A549 (cell line): ENCODE measurements at regions not wholly inside any gene's neighbourhood (a gene's known extent, or its start where the extent isn't known, plus 50 kb on each side); places are given as distances from the start of the nearest gene placed in this dataset.

Experiments
- ATAC-seq, 2 experiments: fragments of 200-7000 bp in 1 of 2; fragments of >200 bp in 1 of 2; cut with Nextera tagmentation in 1 of 2; cut with Tn5 transposase in 1 of 2; 3 replicates each; pipeline versions ENCODE4 v1.8.0 to v1.9.1; 2018 to 2020; ENCODE audit warnings: mild to moderate bottlenecking in 1 of 2, moderate library complexity in 1 of 2
- CTCF ChIA-PET: fragments of 300-600 bp; sonication (Branson Sonifier 250); formaldehyde crosslinking; extraction: SDS; loops from one replicate; lab custom pipeline; 2021; ENCODE audit warnings: antibody characterized with exemption, inconsistent platforms; lab: Yijun Ruan, JAX
- POLR2A ChIA-PET: fragments of 350-600 bp; formaldehyde crosslinking; extraction: SDS; loops from one replicate; lab custom pipeline; 2021; ENCODE audit warnings: antibody characterized with exemption, inconsistent platforms; lab: Yijun Ruan, JAX
- DNase-seq, 2 experiments: peaks; one replicate each; pipeline versions ENCODE4 v3.0.0 to v3.0.0-alpha.2; 2011 to 2016; ENCODE audit warnings: low read depth in 1 of 2, low spot score in 1 of 2
- FAIRE-seq: peaks from 2 replicates; lab custom pipeline; 2011; peaks lifted over from hg19 to GRCh38; lab: Jason Lieb, UNC
- H3K27ac ChIP-seq, 2 experiments: fragments of >200 bp; sonication (Bioruptor Twin); formaldehyde crosslinking; 3 replicates each; pipeline ENCODE4 v1.5.1; 2016 to 2017
- H3K4me1 ChIP-seq: fragments of >200 bp; sonication (Bioruptor Twin); formaldehyde crosslinking; 3 replicates; pipeline ENCODE4 v1.6.1; 2016
- H3K4me2 ChIP-seq: fragments of >200 bp; sonication (Bioruptor Twin); formaldehyde crosslinking; 3 replicates; pipeline ENCODE4 v1.6.1; 2016
- H3K4me3 ChIP-seq: fragments of >200 bp; sonication (Bioruptor Twin); formaldehyde crosslinking; 3 replicates; pipeline ENCODE4 v1.5.1; 2016
- H3K9me3 ChIP-seq: fragments of >200 bp; sonication (Bioruptor Twin); formaldehyde crosslinking; 3 replicates; pipeline ENCODE4 v1.6.1; 2016
- BHLHE40 ChIP-seq: IDR thresholded peaks from 2 replicates; pipeline ENCODE4 v1.6.1; 2012; ENCODE audit warnings: low read depth, low read length, inconsistent platforms
- CEBPB ChIP-seq, 2 experiments: fragments of >200 bp in 1 of 2; sonication (Bioruptor Twin) in 1 of 2; formaldehyde crosslinking in 1 of 2; IDR thresholded peaks; 2 replicates each; pipeline ENCODE4 v1.6.1; 2012 to 2016
- CHD4 ChIP-seq: fragments of 200-600 bp; sonication (generic); IDR thresholded peaks from 2 replicates; pipeline ENCODE4 v1.6.1; 2016; ENCODE audit warnings: antibody characterized with exemption, mild to moderate bottlenecking, borderline replicate concordance
- EHMT2 ChIP-seq: fragments of 200-600 bp; sonication (generic); IDR thresholded peaks from 2 replicates; pipeline ENCODE4 v1.6.1; 2016; ENCODE audit warnings: antibody characterized with exemption, low read depth, mild to moderate bottlenecking, moderate library complexity
- EP300 ChIP-seq, 2 experiments: fragments of >200 bp; sonication (Bioruptor Twin); formaldehyde crosslinking; IDR thresholded peaks; 2 replicates in 1 of 2; 3 replicates in 1 of 2; pipeline ENCODE4 v1.6.1; 2016 to 2017
- ESRRA ChIP-seq: fragments of 150-350 bp; IDR thresholded peaks from 2 replicates; pipeline ENCODE4 v1.6.1; 2014; ENCODE audit warnings: mild to moderate bottlenecking, low read length, borderline replicate concordance
- GATA3 ChIP-seq: IDR thresholded peaks from 2 replicates; pipeline ENCODE4 v1.6.1; 2012; ENCODE audit warnings: borderline replicate concordance
- HOXA7 ChIP-seq: fragments of 250-450 bp; sonication (Bioruptor Pico); IDR thresholded peaks from 2 replicates; pipeline ENCODE4 v1.5.0; 2020; ENCODE audit warnings: mild to moderate bottlenecking, moderate library complexity
- HOXB13 ChIP-seq: fragments of 250-450 bp; sonication (Bioruptor Pico); IDR thresholded peaks from 2 replicates; pipeline ENCODE4 v1.5.0; 2020; ENCODE audit warnings: low read depth, mild to moderate bottlenecking, moderate library complexity
- HOXB5 ChIP-seq: fragments of 250-450 bp; sonication (Bioruptor Pico); IDR thresholded peaks from 2 replicates; pipeline ENCODE4 v1.5.0; 2020; ENCODE audit warnings: mild to moderate bottlenecking, moderate library complexity
- JUNB ChIP-seq: fragments of >200 bp; sonication (Bioruptor Twin); formaldehyde crosslinking; IDR thresholded peaks from 2 replicates; pipeline ENCODE4 v1.6.1; 2016
- KDM1A ChIP-seq: fragments of 200-600 bp; sonication (generic); IDR thresholded peaks from 2 replicates; pipeline ENCODE4 v1.6.1; 2016; ENCODE audit warnings: low read depth, mild to moderate bottlenecking
- KDM5A ChIP-seq: fragments of 200-600 bp; sonication (generic); IDR thresholded peaks from 2 replicates; pipeline ENCODE4 v1.6.1; 2016; ENCODE audit warnings: antibody characterized with exemption, mild to moderate bottlenecking
- MAZ ChIP-seq: fragments of 150-350 bp; IDR thresholded peaks from 2 replicates; pipeline ENCODE4 v1.6.1; 2014; ENCODE audit warnings: antibody characterized with exemption, low read depth, low read length, borderline replicate concordance
- NR3C1 ChIP-seq: fragments of >200 bp; sonication (Bioruptor Twin); formaldehyde crosslinking; IDR thresholded peaks from 3 replicates; pipeline ENCODE4 v1.6.1; 2017
- PHF8 ChIP-seq: fragments of 200-600 bp; sonication (generic); IDR thresholded peaks from 2 replicates; pipeline ENCODE4 v1.6.1; 2016; ENCODE audit warnings: low read depth, mild to moderate bottlenecking, antibody characterized with exemption, moderate library complexity, borderline replicate concordance
- POLR2A ChIP-seq: IDR thresholded peaks from 2 replicates; pipeline ENCODE4 v1.6.1; 2012; ENCODE audit warnings: mild to moderate bottlenecking, low read length
- RCOR1 ChIP-seq: fragments of 150-350 bp; IDR thresholded peaks from 2 replicates; pipeline ENCODE4 v1.6.1; 2014; ENCODE audit warnings: antibody characterized with exemption, low read length, low read depth
- RFX5 ChIP-seq: fragments of 450-650 bp; IDR thresholded peaks from 2 replicates; pipeline ENCODE4 v1.7.1; 2014; ENCODE audit warnings: antibody characterized with exemption, mild to moderate bottlenecking, moderate library complexity
- RNF2 ChIP-seq: fragments of 200-600 bp; sonication (generic); IDR thresholded peaks from 2 replicates; pipeline ENCODE4 v1.6.1; 2016; ENCODE audit warnings: low read depth, mild to moderate bottlenecking, antibody characterized with exemption, moderate library complexity, borderline replicate concordance
- SREBF2 ChIP-seq: fragments of 450-650 bp; IDR thresholded peaks from 2 replicates; pipeline ENCODE4 v1.6.1; 2014; ENCODE audit warnings: mild to moderate bottlenecking, moderate library complexity
- ZSCAN20 ChIP-seq: fragments of 250-450 bp; sonication (Bioruptor Pico); IDR thresholded peaks from 2 replicates; pipeline ENCODE4 v1.8.0; 2022; ENCODE audit warnings: mild to moderate bottlenecking, moderate library complexity
- WGBS: methylation state at CpG from one replicate; pipeline ENCODE4 v1.1.6; 2017; ENCODE audit errors: missing lambda C conversion rate; 5-methylcytosine and 5-hydroxymethylcytosine counted together
- TF ChIP-seq, protein P1 (sequence below): fragments of 450-650 bp; IDR thresholded peaks from 2 replicates; pipeline ENCODE4 v1.6.1; 2014; ENCODE audit warnings: antibody characterized with exemption
- TF ChIP-seq, protein P2 (sequence below): fragments of 250-450 bp; sonication (Bioruptor Pico); IDR thresholded peaks from 2 replicates; pipeline ENCODE4 v1.5.0; 2021; ENCODE audit warnings: mild to moderate bottlenecking, moderate library complexity, borderline replicate concordance
- TF ChIP-seq, protein P3 (sequence below): fragments of 150-350 bp; IDR thresholded peaks from 2 replicates; pipeline ENCODE4 v1.6.1; 2014; ENCODE audit warnings: low read depth, mild to moderate bottlenecking, low read length
- TF ChIP-seq, protein P4 (sequence below): fragments of >200 bp; sonication (Bioruptor Twin); formaldehyde crosslinking; IDR thresholded peaks from 3 replicates; pipeline ENCODE4 v1.5.1; 2016
- TF ChIP-seq, protein P5 (sequence below): fragments of 250-450 bp; sonication (Bioruptor Pico); IDR thresholded peaks from 2 replicates; pipeline ENCODE4 v1.5.0; 2020; ENCODE audit warnings: low read depth, mild to moderate bottlenecking, moderate library complexity

DNA sequence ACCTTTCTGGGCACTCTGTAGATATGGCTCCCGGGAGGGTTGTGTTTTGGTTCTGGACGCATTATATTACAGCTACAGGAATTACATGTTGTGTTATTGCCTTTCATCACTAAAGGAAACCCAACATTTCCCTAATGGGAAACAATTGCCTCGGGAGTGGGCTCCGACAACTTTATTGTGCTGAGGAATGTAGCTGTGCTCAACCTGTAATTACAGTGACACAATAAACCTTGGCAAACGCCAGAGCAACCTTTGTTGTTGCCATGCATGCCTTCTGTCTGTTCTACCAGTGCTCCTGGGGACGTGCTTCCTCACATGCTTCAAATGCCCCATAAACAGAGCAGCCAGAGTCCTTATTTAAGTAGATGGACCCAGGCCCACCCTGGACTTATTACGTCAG is 182.4 kb downstream of the DIRAS2 start:
- no peak overlapping the region for H3K4me3 ChIP-seq
- H3K27ac ChIP-seq: no peak overlapping the region
- POLR2A ChIA-PET: no interaction called here
- CTCF ChIA-PET: interaction anchor here (1.2 kb wide), 1 partner anchor 10 kb away, joined by 4 read pairs; no protein-coding TSS in a partner anchor
- DNase-seq: no peak
- TF ChIP-seq BHLHE40 (no peak), ZSCAN20 (CRISPR knock-in tag) (no peak), ESRRA (no peak), HOXB13 (CRISPR knock-in tag) (no peak), JUNB (no peak), GATA3 (no peak), SREBF2 (no peak), PHF8 (no peak), MAZ (no peak), POLR2A (no peak), RCOR1 (no peak)
- TF ChIP-seq, protein P1, sequence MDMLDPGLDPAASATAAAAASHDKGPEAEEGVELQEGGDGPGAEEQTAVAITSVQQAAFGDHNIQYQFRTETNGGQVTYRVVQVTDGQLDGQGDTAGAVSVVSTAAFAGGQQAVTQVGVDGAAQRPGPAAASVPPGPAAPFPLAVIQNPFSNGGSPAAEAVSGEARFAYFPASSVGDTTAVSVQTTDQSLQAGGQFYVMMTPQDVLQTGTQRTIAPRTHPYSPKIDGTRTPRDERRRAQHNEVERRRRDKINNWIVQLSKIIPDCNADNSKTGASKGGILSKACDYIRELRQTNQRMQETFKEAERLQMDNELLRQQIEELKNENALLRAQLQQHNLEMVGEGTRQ: no peak
- TF ChIP-seq, protein P2, sequence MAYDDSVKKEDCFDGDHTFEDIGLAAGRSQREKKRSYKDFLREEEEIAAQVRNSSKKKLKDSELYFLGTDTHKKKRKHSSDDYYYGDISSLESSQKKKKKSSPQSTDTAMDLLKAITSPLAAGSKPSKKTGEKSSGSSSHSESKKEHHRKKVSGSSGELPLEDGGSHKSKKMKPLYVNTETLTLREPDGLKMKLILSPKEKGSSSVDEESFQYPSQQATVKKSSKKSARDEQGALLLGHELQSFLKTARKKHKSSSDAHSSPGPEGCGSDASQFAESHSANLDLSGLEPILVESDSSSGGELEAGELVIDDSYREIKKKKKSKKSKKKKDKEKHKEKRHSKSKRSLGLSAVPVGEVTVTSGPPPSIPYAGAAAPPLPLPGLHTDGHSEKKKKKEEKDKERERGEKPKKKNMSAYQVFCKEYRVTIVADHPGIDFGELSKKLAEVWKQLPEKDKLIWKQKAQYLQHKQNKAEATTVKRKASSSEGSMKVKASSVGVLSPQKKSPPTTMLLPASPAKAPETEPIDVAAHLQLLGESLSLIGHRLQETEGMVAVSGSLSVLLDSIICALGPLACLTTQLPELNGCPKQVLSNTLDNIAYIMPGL (CRISPR knock-in tag): no peak
- TF ChIP-seq, protein P3, sequence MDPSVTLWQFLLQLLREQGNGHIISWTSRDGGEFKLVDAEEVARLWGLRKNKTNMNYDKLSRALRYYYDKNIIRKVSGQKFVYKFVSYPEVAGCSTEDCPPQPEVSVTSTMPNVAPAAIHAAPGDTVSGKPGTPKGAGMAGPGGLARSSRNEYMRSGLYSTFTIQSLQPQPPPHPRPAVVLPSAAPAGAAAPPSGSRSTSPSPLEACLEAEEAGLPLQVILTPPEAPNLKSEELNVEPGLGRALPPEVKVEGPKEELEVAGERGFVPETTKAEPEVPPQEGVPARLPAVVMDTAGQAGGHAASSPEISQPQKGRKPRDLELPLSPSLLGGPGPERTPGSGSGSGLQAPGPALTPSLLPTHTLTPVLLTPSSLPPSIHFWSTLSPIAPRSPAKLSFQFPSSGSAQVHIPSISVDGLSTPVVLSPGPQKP: no peak
- TF ChIP-seq, protein P4, sequence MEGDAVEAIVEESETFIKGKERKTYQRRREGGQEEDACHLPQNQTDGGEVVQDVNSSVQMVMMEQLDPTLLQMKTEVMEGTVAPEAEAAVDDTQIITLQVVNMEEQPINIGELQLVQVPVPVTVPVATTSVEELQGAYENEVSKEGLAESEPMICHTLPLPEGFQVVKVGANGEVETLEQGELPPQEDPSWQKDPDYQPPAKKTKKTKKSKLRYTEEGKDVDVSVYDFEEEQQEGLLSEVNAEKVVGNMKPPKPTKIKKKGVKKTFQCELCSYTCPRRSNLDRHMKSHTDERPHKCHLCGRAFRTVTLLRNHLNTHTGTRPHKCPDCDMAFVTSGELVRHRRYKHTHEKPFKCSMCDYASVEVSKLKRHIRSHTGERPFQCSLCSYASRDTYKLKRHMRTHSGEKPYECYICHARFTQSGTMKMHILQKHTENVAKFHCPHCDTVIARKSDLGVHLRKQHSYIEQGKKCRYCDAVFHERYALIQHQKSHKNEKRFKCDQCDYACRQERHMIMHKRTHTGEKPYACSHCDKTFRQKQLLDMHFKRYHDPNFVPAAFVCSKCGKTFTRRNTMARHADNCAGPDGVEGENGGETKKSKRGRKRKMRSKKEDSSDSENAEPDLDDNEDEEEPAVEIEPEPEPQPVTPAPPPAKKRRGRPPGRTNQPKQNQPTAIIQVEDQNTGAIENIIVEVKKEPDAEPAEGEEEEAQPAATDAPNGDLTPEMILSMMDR: no peak
- H3K4me2 ChIP-seq: no peak overlapping the region
- FAIRE-seq: no peak
- 55% methylated on average over 7 of the region's 7 CpGs for WGBS
- H3K9me3 ChIP-seq: 0 out of 3 replicates have a peak, but pooled peaks cover 2% of the 10 kb centered on the region
- ATAC-seq: no peak
- no peaks in the 10 kb centered on the region for H3K4me1 ChIP-seq

DNA sequence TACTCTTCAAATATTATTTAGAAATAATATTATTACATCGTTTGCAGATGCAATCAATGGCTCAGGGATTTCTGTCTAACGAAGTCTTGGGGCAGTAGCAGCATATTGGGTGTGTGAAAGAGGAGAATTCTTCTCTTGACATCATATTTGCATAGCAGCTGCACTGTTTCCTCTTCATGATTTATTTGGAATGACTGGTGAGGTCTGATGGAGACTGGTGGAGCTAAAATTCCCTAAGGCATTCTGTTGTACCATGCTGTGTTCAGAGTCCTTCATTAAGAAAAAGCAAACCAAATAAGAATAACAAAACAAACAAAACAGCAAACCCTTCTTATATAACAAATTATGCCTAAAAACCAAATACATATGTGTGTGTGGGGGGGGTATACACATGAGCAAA is 177.6 kb downstream of the DIRAS2 start:
- Histone ChIP-seq H3K4me1 (no peaks in the 10 kb centered on the region), H3K4me3 (no peak overlapping the region), H3K4me2 (no peak overlapping the region), H3K9me3 (no peaks in the 10 kb centered on the region), H3K27ac (no peak overlapping the region)
- DNase-seq: no peak
- CTCF ChIA-PET: no interaction called here
- no peak for FAIRE-seq
- 3% methylated on average over 2 of the region's 2 CpGs for WGBS
- POLR2A ChIA-PET: no interaction called here
- no peak for TF ChIP-seq KDM1A
- no peak for TF ChIP-seq RNF2
- TF ChIP-seq JUNB: no peak
- TF ChIP-seq, protein P4: no peak
- TF ChIP-seq EHMT2: no peak
- TF ChIP-seq HOXB5 (CRISPR knock-in tag): no peak
- no peak for TF ChIP-seq KDM5A
- TF ChIP-seq, protein P5, sequence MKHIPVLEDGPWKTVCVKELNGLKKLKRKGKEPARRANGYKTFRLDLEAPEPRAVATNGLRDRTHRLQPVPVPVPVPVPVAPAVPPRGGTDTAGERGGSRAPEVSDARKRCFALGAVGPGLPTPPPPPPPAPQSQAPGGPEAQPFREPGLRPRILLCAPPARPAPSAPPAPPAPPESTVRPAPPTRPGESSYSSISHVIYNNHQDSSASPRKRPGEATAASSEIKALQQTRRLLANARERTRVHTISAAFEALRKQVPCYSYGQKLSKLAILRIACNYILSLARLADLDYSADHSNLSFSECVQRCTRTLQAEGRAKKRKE: no peak
- TF ChIP-seq CEBPB (IDR thresholded peaks at IDR 0.05): no peak
- TF ChIP-seq HOXA7: no peak
- no peak for TF ChIP-seq NR3C1
- TF ChIP-seq RFX5: no peak
- no peak for TF ChIP-seq RCOR1
- TF ChIP-seq EP300 (IDR thresholded peaks at IDR 0.05): no peak
- no peak for TF ChIP-seq GATA3
- no peak for TF ChIP-seq CHD4
- ATAC-seq: no peak
